CD4-positive, alpha-beta T cell treated with Interleukin-21 for 1 hour (primary cell): ENCODE measurements at regions not wholly inside any gene's neighbourhood (a gene's known extent, or its start where the extent isn't known, plus 50 kb on each side); places are given as distances from the start of the nearest gene placed in this dataset.
"Not testable (repeated sequence)": the region's sequence is repeated elsewhere in the genome, so short reads cannot be mapped to it uniquely, and the experiment has no call there.

Experiments
- DNase-seq: peaks from one replicate; pipeline ENCODE4 v3.0.0-alpha.2; 2020

GRCh38 chr2:72078773-72079172, 68.9 kb downstream of the CYP26B1 start:
- no peak for DNase-seq

GRCh38 chr2:72077702-72078169, 69.9 kb downstream of the CYP26B1 start:
- no peak for DNase-seq

- DNase-seq = not testable (repeated sequence)
These were observed 74.3 kb downstream of the CYP26B1 start for GRCh38 chr2:72073373-72073772.

- not testable (repeated sequence) for DNase-seq
These were observed 83.5 kb downstream of the CYP26B1 start for GRCh38 chr2:72064197-72064596.

GRCh38 chr2:72062336-72062735, 85.3 kb downstream of the CYP26B1 start:
- no peak for DNase-seq

- no peak for DNase-seq
These were observed 90.4 kb downstream of the CYP26B1 start for GRCh38 chr2:72057308-72057707.

- DNase-seq = no peak
These were observed 95.6 kb downstream of the CYP26B1 start for GRCh38 chr2:72051971-72052505.

GRCh38 chr2:72051204-72051603, 96.5 kb downstream of the CYP26B1 start:
- no peak for DNase-seq

GRCh38 chr2:72050734-72051133, 96.9 kb downstream of the CYP26B1 start:
- DNase-seq = no peak

GRCh38 chr2:72048881-72049477, 98.7 kb downstream of the CYP26B1 start:
- DNase-seq = no peak

- no peak for DNase-seq
These were observed 103.7 kb downstream of the CYP26B1 start for GRCh38 chr2:72043985-72044384.

- DNase-seq = no peak
These were observed 106.0 kb downstream of the CYP26B1 start for GRCh38 chr2:72041638-72042111.

GRCh38 chr2:72040629-72041571, 106.8 kb downstream of the CYP26B1 start:
- no peak for DNase-seq

- DNase-seq = no peak
These were observed 109.1 kb downstream of the CYP26B1 start for GRCh38 chr2:72038524-72038923.

- DNase-seq = no peak
These were observed 110.4 kb downstream of the CYP26B1 start for GRCh38 chr2:72037261-72037666.

- DNase-seq = no peak
These were observed 111.1 kb downstream of the CYP26B1 start for GRCh38 chr2:72036595-72036994.

- no peak for DNase-seq
These were observed 111.5 kb downstream of the CYP26B1 start for GRCh38 chr2:72036173-72036545.

- no peak for DNase-seq
These were observed 112.0 kb downstream of the CYP26B1 start for GRCh38 chr2:72035518-72036172.

- no peak for DNase-seq
These were observed 113.1 kb downstream of the CYP26B1 start for GRCh38 chr2:72034353-72035095.

- DNase-seq = no peak
These were observed 114.0 kb downstream of the CYP26B1 start for GRCh38 chr2:72033636-72034035.

- DNase-seq = no peak
These were observed 115.1 kb downstream of the CYP26B1 start for GRCh38 chr2:72032481-72033041.
